Neural progenitor cell (in vitro differentiated cells): ENCODE measurements at regions not wholly inside any gene's neighbourhood (a gene's known extent, or its start where the extent isn't known, plus 50 kb on each side); places are given as distances from the start of the nearest gene placed in this dataset.

Source experiments
- DNase-seq: peaks from one replicate; pipeline ENCODE4 v3.0.0-alpha.2; 2016; ENCODE audit warnings: low spot score
- H2AFZ ChIP-seq: fragments of 200-600 bp; sonication (generic); replicated peaks from 2 replicates; pipeline ENCODE4 v1.6.1; 2016; ENCODE audit warnings: antibody characterized with exemption
- H3F3A ChIP-seq: fragments of 200-600 bp; sonication (generic); 2 replicates; pipeline ENCODE4 v1.6.1; 2016; ENCODE audit warnings: antibody characterized with exemption, low read depth
- H3K27ac ChIP-seq: fragments of 200-600 bp; sonication (generic); 2 replicates; pipeline ENCODE4 v1.5.1; 2016; ENCODE audit warnings: mild to moderate bottlenecking
- H3K27me3 ChIP-seq: fragments of 200-600 bp; sonication (generic); 2 replicates; pipeline ENCODE4 v1.6.1; 2016; ENCODE audit warnings: mild to moderate bottlenecking, moderate library complexity
- H3K36me3 ChIP-seq: fragments of 200-600 bp; sonication (generic); 2 replicates; pipeline ENCODE4 v1.5.1; 2016
- H3K4me1 ChIP-seq: fragments of 200-600 bp; sonication (generic); 2 replicates; pipeline ENCODE4 v1.6.1; 2016; ENCODE audit warnings: mixed run types
- H3K4me2 ChIP-seq: fragments of 200-600 bp; sonication (generic); 2 replicates; pipeline ENCODE4 v1.6.1; 2016
- H3K4me3 ChIP-seq: fragments of 200-600 bp; sonication (generic); 2 replicates; pipeline ENCODE4 v1.5.1; 2016
- H3K79me2 ChIP-seq: fragments of 200-600 bp; sonication (generic); 2 replicates; pipeline ENCODE4 v1.6.1; 2016; ENCODE audit warnings: low read depth
- H3K9ac ChIP-seq: fragments of 200-600 bp; sonication (generic); 2 replicates; pipeline ENCODE4 v1.6.1; 2016
- H3K9me3 ChIP-seq: fragments of 200-600 bp; sonication (generic); 2 replicates; pipeline ENCODE4 v1.5.1; 2016; ENCODE audit warnings: low read depth
- H4K20me1 ChIP-seq: fragments of 200-600 bp; sonication (generic); 2 replicates; pipeline ENCODE4 v1.6.1; 2016; ENCODE audit warnings: low read depth
- H3K27ac Mint-ChIP-seq: 3 replicates; pipeline ENCODE4 v1.8.0; 2021; ENCODE audit warnings: mixed read lengths
- H3K27me3 Mint-ChIP-seq: 2 replicates; pipeline ENCODE4 v1.8.0; 2022; ENCODE audit warnings: low read depth, mild to moderate bottlenecking, inconsistent platforms, moderate library complexity, mixed read lengths; ENCODE audit not compliant: insufficient read depth
- H3K36me3 Mint-ChIP-seq: 3 replicates; pipeline ENCODE4 v1.8.0; 2021; ENCODE audit warnings: mixed read lengths
- H3K4me1 Mint-ChIP-seq: 3 replicates; pipeline ENCODE4 v1.8.0; 2021; ENCODE audit warnings: mixed read lengths
- H3K4me3 Mint-ChIP-seq: 3 replicates; pipeline ENCODE4 v1.8.0; 2021; ENCODE audit warnings: mild to moderate bottlenecking, moderate library complexity, mixed read lengths
- H3K9me3 Mint-ChIP-seq: 3 replicates; pipeline ENCODE4 v1.8.0; 2020; ENCODE audit warnings: mixed read lengths
- EZH2 ChIP-seq: fragments of 200-600 bp; sonication (generic); IDR thresholded peaks from 2 replicates; pipeline ENCODE4 v1.6.1; 2017; ENCODE audit warnings: antibody characterized with exemption, mild to moderate bottlenecking, moderate library complexity
- EZH2phosphoT487 ChIP-seq: fragments of 200-600 bp; sonication (generic); IDR thresholded peaks from 2 replicates; pipeline ENCODE4 v1.6.1; 2017; ENCODE audit warnings: antibody characterized with exemption
- TF ChIP-seq, protein P1 (sequence below): fragments of 200-600 bp; sonication (generic); IDR thresholded peaks from 2 replicates; pipeline ENCODE4 v1.5.1; 2017; ENCODE audit warnings: antibody characterized with exemption, mild to moderate bottlenecking

DNA sequence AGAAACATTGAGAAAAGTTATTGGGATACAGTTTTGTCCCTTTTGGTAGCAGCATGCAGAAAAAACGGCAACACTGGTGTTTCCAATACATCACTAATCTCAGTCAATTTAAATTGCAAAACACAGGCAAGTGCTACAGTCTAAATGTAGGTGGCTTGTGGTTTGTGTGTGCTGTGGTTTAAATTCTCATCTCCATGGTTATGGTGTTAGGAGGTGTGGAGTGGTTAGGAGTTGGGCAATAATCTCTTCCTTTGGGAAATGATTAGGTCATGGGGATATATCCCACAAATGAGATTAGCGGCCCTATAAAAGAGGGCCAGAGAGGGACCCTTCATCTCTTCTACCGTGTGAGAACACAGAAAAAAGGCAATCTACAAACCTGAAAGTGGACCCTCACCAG, 1344.3 kb downstream of the ADGRL3 start:
- Histone ChIP-seq H3K4me1 (peaks cover 10% of the 10 kb centered on the region), H3K9ac (no peak overlapping the region), H3K36me3 (peaks cover 5% of the 10 kb centered on the region), H2AFZ (no peak overlapping the region), H3K79me2 (no peaks in the 10 kb centered on the region), H3K4me2 (no peak overlapping the region), H3K27ac (no peak overlapping the region), H4K20me1 (no peaks in the 10 kb centered on the region), H3K4me3 (no peak overlapping the region), H3K27me3 (no peaks in the 10 kb centered on the region), H3K9me3 (no peaks in the 10 kb centered on the region), H3F3A (no peaks in the 10 kb centered on the region)
- TF ChIP-seq EZH2: no peak
- Mint-ChIP-seq H3K27ac (no peak overlapping the region), H3K4me3 (no peak overlapping the region), H3K36me3 (no peaks in the 10 kb centered on the region), H3K27me3 (no peaks in the 10 kb centered on the region), H3K9me3 (peaks cover 2% of the 10 kb centered on the region), H3K4me1 (peaks cover 3% of the 10 kb centered on the region)
- DNase-seq: no peak

DNA sequence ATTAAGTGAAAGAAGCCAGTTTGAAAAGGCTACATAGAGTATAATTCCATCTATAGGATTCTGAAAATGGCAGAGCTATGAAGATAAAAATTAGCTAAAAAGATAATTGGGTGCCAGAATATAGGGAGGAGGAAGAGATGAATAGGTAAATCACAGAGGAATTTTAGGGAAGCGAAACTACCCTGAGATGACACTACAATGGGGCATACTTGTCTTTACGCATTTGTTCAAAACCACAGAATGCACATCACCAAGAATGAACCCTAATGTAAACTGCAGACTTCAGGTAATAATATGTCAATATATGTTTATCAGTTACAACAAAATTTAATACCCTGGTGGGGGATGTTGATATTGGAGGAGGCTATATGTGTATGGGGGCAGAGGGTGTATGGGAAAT, 1342.9 kb downstream of the ADGRL3 start:
- DNase-seq: no peak
- H3K4me1 Mint-ChIP-seq: no peaks in the 10 kb centered on the region
- Histone ChIP-seq H3K79me2 (no peaks in the 10 kb centered on the region), H3K9ac (no peak overlapping the region), H2AFZ (no peak overlapping the region), H3K4me1 (no peaks in the 10 kb centered on the region), H4K20me1 (no peaks in the 10 kb centered on the region), H3K9me3 (no peaks in the 10 kb centered on the region), H3K4me3 (no peak overlapping the region), H3F3A (no peaks in the 10 kb centered on the region), H3K36me3 (peaks cover 5% of the 10 kb centered on the region), H3K27me3 (no peaks in the 10 kb centered on the region), H3K27ac (no peak overlapping the region), H3K4me2 (no peak overlapping the region)
- no peak overlapping the region for H3K4me3 Mint-ChIP-seq
- no peak overlapping the region for H3K27ac Mint-ChIP-seq
- no peaks in the 10 kb centered on the region for H3K36me3 Mint-ChIP-seq
- H3K9me3 Mint-ChIP-seq: peaks cover 5% of the 10 kb centered on the region
- TF ChIP-seq EZH2phosphoT487 (no peak), EZH2 (no peak)
- TF ChIP-seq, protein P1, sequence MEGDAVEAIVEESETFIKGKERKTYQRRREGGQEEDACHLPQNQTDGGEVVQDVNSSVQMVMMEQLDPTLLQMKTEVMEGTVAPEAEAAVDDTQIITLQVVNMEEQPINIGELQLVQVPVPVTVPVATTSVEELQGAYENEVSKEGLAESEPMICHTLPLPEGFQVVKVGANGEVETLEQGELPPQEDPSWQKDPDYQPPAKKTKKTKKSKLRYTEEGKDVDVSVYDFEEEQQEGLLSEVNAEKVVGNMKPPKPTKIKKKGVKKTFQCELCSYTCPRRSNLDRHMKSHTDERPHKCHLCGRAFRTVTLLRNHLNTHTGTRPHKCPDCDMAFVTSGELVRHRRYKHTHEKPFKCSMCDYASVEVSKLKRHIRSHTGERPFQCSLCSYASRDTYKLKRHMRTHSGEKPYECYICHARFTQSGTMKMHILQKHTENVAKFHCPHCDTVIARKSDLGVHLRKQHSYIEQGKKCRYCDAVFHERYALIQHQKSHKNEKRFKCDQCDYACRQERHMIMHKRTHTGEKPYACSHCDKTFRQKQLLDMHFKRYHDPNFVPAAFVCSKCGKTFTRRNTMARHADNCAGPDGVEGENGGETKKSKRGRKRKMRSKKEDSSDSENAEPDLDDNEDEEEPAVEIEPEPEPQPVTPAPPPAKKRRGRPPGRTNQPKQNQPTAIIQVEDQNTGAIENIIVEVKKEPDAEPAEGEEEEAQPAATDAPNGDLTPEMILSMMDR: no peak
- H3K27me3 Mint-ChIP-seq: no peaks in the 10 kb centered on the region

DNA sequence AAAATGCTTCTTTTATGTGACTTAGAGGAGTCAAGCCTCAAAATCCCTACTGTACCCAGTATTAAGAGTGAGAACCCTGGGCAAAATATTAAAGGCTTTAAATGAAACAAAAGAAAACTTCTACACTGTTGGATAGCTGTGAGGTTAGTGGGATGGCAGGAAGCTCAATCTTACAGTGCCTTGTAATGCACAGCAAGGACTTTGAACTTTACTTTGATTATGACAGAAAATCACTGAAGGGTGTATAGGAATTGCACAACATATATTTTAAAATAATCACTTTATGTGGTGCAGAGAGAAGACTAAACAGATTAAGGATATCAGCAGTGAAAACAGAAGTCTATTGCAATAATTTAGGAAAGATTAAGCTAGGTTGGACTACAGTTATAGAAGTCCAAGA, 1333.4 kb downstream of the ADGRL3 start:
- H3K4me2 ChIP-seq: no peak overlapping the region
- no peak overlapping the region for H3K9ac ChIP-seq
- no peak overlapping the region for H3K4me3 ChIP-seq
- TF ChIP-seq EZH2phosphoT487 (no peak), EZH2 (no peak)
- TF ChIP-seq, protein P1: no peak
- H3K4me1 ChIP-seq: peaks cover 13% of the 10 kb centered on the region
- Mint-ChIP-seq H3K27ac (no peak overlapping the region), H3K36me3 (no peaks in the 10 kb centered on the region), H3K27me3 (no peaks in the 10 kb centered on the region), H3K4me3 (no peak overlapping the region), H3K4me1 (peaks cover 7% of the 10 kb centered on the region), H3K9me3 (no peaks in the 10 kb centered on the region)
- H4K20me1 ChIP-seq: no peaks in the 10 kb centered on the region
- no peak overlapping the region for H3K27ac ChIP-seq
- H3K79me2 ChIP-seq: no peaks in the 10 kb centered on the region
- H3K27me3 ChIP-seq: no peaks in the 10 kb centered on the region
- peaks cover 11% of the 10 kb centered on the region for H3F3A ChIP-seq
- no peaks in the 10 kb centered on the region for H3K36me3 ChIP-seq
- no peak for DNase-seq
- H3K9me3 ChIP-seq: no peaks in the 10 kb centered on the region
- no peak overlapping the region for H2AFZ ChIP-seq

DNA sequence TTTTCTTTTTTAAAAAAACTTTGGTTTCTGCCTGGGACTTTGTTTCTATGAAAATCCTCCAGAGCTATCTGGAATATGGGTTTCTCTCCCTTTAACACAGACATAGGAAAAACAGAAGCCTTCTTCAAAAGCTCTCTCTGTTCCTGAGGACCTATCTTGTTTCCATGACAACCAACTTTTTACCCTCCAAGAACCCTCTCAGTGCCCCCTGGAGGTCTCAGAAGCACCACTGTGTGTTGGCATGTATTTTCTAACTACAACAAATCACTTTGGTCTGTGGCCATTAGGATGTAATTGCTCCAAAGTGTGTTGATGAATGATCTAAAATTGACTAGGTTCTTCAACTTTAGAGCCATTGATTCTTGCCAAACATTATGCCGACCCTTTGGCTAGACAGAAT, 1331.6 kb downstream of the ADGRL3 start:
- no peak overlapping the region for H3K9ac ChIP-seq
- peak overlapping the region; percentile 84 for H3K27ac ChIP-seq
- H3K9me3 ChIP-seq: no peaks in the 10 kb centered on the region
- no peak for TF ChIP-seq EZH2
- TF ChIP-seq, protein P1: peak; percentile 23
- TF ChIP-seq EZH2phosphoT487: no peak
- peak overlapping the region; percentile 16 for H3K4me2 ChIP-seq
- no peaks in the 10 kb centered on the region for H3K36me3 ChIP-seq
- peak; percentile 46 for DNase-seq
- Mint-ChIP-seq H3K4me1 (peaks cover 7% of the 10 kb centered on the region), H3K9me3 (no peaks in the 10 kb centered on the region), H3K4me3 (no peak overlapping the region), H3K27ac (no peak overlapping the region), H3K27me3 (no peaks in the 10 kb centered on the region), H3K36me3 (no peaks in the 10 kb centered on the region)
- H3K27me3 ChIP-seq: no peaks in the 10 kb centered on the region
- H3K79me2 ChIP-seq: no peaks in the 10 kb centered on the region
- no peak overlapping the region for H2AFZ ChIP-seq
- no peak overlapping the region for H3K4me3 ChIP-seq
- no peaks in the 10 kb centered on the region for H4K20me1 ChIP-seq
- peaks cover 13% of the 10 kb centered on the region for H3K4me1 ChIP-seq
- H3F3A ChIP-seq: peaks cover 11% of the 10 kb centered on the region
